ENCODE measurements at regions not wholly inside any gene's neighbourhood (a gene's known extent, or its start where the extent isn't known, plus 50 kb on each side); places are given as distances from the start of the nearest gene placed in this dataset.

DNA sequence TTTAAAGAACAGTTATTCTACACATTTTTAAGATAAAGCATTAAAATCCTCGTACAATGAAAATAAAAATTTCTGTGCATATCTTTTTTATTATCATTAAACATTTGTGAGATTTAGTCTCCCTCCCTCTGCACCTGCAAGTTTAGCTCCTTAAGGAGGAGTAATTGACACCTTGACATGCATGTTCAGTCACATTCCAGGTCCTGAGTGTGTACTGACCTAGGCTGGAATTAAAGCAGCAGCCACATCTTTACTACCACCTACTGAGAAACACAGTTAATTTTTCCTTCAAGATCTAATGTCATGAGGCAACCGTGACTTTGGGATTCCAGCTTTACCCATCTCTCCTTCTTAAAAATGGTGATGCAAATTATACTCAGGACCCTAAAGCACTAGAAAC is 123.1 kb upstream of the FREM2 start:
- H3K36me3 Mint-ChIP-seq, result no peaks in the 10 kb centered on the region
- 91% methylated on average over 1 of the region's 2 CpGs for WGBS (ENCODE audit: insufficient coverage)

DNA sequence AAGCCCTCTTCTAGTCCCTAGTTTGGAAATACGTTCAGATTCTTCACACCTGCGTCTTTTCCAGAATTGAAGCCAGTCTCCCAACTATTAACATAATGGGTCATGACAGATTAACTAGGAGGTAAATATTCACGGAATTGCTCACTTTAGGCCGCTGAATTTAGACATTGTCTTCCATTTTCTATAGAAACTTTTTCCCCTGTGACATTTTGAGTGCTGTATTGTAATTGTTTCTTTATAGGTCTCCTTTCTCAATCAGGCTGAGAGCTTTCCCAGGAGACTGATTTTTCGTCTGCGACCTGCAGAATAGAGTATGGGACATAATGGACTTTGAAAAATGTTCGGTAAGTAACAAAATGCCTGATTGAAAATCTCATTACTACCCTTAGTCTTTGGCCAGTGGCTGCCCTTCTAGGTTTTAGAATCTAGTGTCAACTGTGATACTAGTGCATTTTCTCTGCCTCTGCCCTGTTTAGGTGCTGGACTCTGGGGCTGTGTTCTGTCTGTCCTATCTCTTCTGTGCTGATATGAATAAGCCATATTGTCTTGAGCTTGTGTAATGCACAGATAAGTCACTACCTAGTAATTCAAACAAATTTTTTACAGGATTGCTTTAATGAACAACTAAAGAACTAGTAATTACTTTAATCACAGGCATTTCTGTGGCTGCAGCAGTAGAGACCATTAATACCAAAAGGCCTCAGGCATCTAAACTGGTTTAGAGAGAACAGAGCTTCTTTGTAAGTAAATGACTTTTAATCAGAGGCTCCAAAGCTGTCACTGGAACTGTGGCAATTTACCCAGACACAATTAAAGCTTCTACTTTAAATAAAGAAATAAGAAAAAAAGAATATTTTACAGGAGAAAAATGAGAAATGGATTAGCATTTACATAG is 122.4 kb upstream of the FREM2 start:
- H3K27ac Mint-ChIP-seq, result no peak overlapping the region
- WGBS (ENCODE audit: insufficient coverage), result 40% methylated on average over 1 of the region's 7 CpGs
- ATAC-seq (replicated peaks in 1 of 4), result no peak

More for the DNA sequence above, 123.1 kb upstream of the FREM2 start:
- Mint-ChIP-seq H3K27ac (no peak overlapping the region), H3K27me3 (peaks cover 0 to 9% of the 10 kb centered on the region in 2 donors), H3K9me3 (peaks cover 0 to 3% (median under 1%) of the 10 kb centered on the region in 3 donors), H3K4me1 (no peaks in the 10 kb centered on the region), H3K4me3 (no peak overlapping the region)
- Histone ChIP-seq H3K27me3 (replicated peaks in 1 of 2; ENCODE audit: control insufficient read depth in 2 of 2, extremely low read depth in 1 of 2, insufficient read depth in 2 of 2, low read length in 1 of 2) (no peaks in the 10 kb centered on the region), H3K9me3 (no peaks in the 10 kb centered on the region), H3K4me3 (ENCODE audit: control insufficient read depth in 1 of 2, extremely low read depth in 1 of 2, low read length in 1 of 2) (no peak overlapping the region), H3K4me1 (ENCODE audit: control insufficient read depth in 1 of 2, extremely low read depth in 1 of 2, insufficient read depth in 2 of 2, low read length in 2 of 2) (no peaks in the 10 kb centered on the region), H3K27ac (ENCODE audit: low read length) (no peak overlapping the region), H3K36me3 (ENCODE audit: control insufficient read depth in 2 of 2, extremely low read depth in 1 of 2, insufficient read depth in 1 of 2, low read length in 1 of 2) (no peaks in the 10 kb centered on the region)
- POLR2A ChIA-PET, result no interaction called here
- DNase-seq (no peak), ATAC-seq (replicated peaks in 1 of 4) (no peak)
- CTCF ChIA-PET, result no interaction called here

DNA sequence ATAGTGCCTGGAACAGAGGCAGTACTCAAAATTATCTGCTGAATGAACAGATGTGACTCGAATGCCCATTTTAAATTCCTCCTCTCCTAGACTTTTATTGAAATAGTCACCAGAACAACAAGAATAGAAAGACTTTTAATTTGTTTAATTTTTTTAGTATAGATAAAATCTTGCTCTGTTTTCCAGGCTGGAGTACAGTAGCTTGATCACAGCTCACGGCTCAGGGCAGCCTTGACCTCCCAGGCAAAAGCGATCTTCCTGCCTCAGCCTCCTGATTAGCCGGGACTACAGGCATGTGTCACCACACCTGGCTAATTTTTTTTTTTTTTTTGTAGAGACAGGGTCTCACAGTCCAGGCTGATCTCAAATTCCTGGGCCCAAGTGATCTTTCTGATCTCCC is 120.9 kb upstream of the FREM2 start:
- no peaks in the 10 kb centered on the region for H3K36me3 ChIP-seq (ENCODE audit: control insufficient read depth in 2 of 2, extremely low read depth in 1 of 2, insufficient read depth in 1 of 2, low read length in 1 of 2)
- H3K4me3 ChIP-seq (ENCODE audit: control insufficient read depth in 1 of 2, extremely low read depth in 1 of 2, low read length in 1 of 2), result no peak overlapping the region
- H3K4me1 Mint-ChIP-seq, result no peaks in the 10 kb centered on the region
- H3K9me3 ChIP-seq, result no peaks in the 10 kb centered on the region
- no peak overlapping the region for H3K27ac Mint-ChIP-seq
- WGBS (ENCODE audit: insufficient coverage), result 96% methylated on average over 3 of the region's 4 CpGs
- no peaks in the 10 kb centered on the region for H3K36me3 Mint-ChIP-seq
- H3K9me3 Mint-ChIP-seq, result peaks cover 0 to 9% (median 5%) of the 10 kb centered on the region in 3 donors
- H3K4me3 Mint-ChIP-seq, result no peak overlapping the region
- H3K27me3 Mint-ChIP-seq, result peaks cover 0 to 14% of the 10 kb centered on the region in 2 donors
- H3K27ac ChIP-seq (ENCODE audit: low read length), result no peak overlapping the region
- DNase-seq, result no peak
- ChIA-PET CTCF (no interaction called here), POLR2A (no interaction called here)
- ATAC-seq (replicated peaks in 1 of 4), result no peak
- H3K27me3 ChIP-seq (replicated peaks in 1 of 2; ENCODE audit: control insufficient read depth in 2 of 2, extremely low read depth in 1 of 2, insufficient read depth in 2 of 2, low read length in 1 of 2), result no peaks in the 10 kb centered on the region
- H3K4me1 ChIP-seq (ENCODE audit: control insufficient read depth in 1 of 2, extremely low read depth in 1 of 2, insufficient read depth in 2 of 2, low read length in 2 of 2), result no peaks in the 10 kb centered on the region

More for the DNA sequence above, 122.4 kb upstream of the FREM2 start:
- Histone ChIP-seq H3K4me1 (ENCODE audit: control insufficient read depth in 1 of 2, extremely low read depth in 1 of 2, insufficient read depth in 2 of 2, low read length in 2 of 2) (no peaks in the 10 kb centered on the region), H3K9me3 (no peaks in the 10 kb centered on the region), H3K27ac (ENCODE audit: low read length) (no peak overlapping the region), H3K27me3 (replicated peaks in 1 of 2; ENCODE audit: control insufficient read depth in 2 of 2, extremely low read depth in 1 of 2, insufficient read depth in 2 of 2, low read length in 1 of 2) (no peaks in the 10 kb centered on the region), H3K36me3 (ENCODE audit: control insufficient read depth in 2 of 2, extremely low read depth in 1 of 2, insufficient read depth in 1 of 2, low read length in 1 of 2) (no peaks in the 10 kb centered on the region), H3K4me3 (ENCODE audit: control insufficient read depth in 1 of 2, extremely low read depth in 1 of 2, low read length in 1 of 2) (no peak overlapping the region)
- Mint-ChIP-seq H3K4me1 (no peaks in the 10 kb centered on the region), H3K36me3 (no peaks in the 10 kb centered on the region), H3K9me3 (peaks cover 0 to 9% (median 5%) of the 10 kb centered on the region in 3 donors), H3K27me3 (peaks cover 0 to 14% of the 10 kb centered on the region in 2 donors), H3K4me3 (no peak overlapping the region)
- POLR2A ChIA-PET, result no interaction called here
- no peak for DNase-seq
- CTCF ChIA-PET, result no interaction called here

DNA sequence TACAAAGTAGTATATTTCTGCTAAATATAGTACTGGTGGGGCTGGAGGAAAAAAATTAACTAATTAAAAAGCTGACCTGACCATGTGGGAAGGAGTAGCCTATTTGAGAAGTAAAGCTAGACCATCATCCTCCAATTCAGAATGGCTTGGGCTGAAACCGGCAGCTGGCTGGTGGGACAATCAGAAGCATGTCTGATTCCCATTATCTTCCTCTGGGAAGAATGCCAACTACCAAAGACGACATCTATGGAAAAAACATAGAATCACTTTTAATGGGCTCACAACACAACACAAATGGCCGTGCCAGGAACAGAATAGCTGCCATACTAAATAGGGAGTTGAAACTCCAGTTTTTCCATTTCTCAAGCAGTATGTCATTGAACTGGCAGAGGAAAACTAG is 120.4 kb upstream of the FREM2 start:
- Histone ChIP-seq H3K36me3 (ENCODE audit: control insufficient read depth in 2 of 2, extremely low read depth in 1 of 2, insufficient read depth in 1 of 2, low read length in 1 of 2) (no peaks in the 10 kb centered on the region), H3K4me1 (ENCODE audit: control insufficient read depth in 1 of 2, extremely low read depth in 1 of 2, insufficient read depth in 2 of 2, low read length in 2 of 2) (no peaks in the 10 kb centered on the region), H3K9me3 (no peaks in the 10 kb centered on the region), H3K27ac (ENCODE audit: low read length) (no peak overlapping the region), H3K4me3 (ENCODE audit: control insufficient read depth in 1 of 2, extremely low read depth in 1 of 2, low read length in 1 of 2) (no peak overlapping the region), H3K27me3 (replicated peaks in 1 of 2; ENCODE audit: control insufficient read depth in 2 of 2, extremely low read depth in 1 of 2, insufficient read depth in 2 of 2, low read length in 1 of 2) (no peaks in the 10 kb centered on the region)
- Mint-ChIP-seq H3K27me3 (peaks cover 0 to 14% of the 10 kb centered on the region in 2 donors), H3K27ac (no peak overlapping the region), H3K36me3 (no peaks in the 10 kb centered on the region), H3K4me1 (no peaks in the 10 kb centered on the region), H3K4me3 (no peak overlapping the region), H3K9me3 (peaks cover 0 to 9% (median 5%) of the 10 kb centered on the region in 3 donors)
- 100% methylated on average over 1 of the region's 3 CpGs for WGBS (ENCODE audit: insufficient coverage)
- DNase-seq (no peak), ATAC-seq (replicated peaks in 1 of 4) (no peak)
- POLR2A ChIA-PET, result no interaction called here
- CTCF ChIA-PET, result no interaction called here

DNA sequence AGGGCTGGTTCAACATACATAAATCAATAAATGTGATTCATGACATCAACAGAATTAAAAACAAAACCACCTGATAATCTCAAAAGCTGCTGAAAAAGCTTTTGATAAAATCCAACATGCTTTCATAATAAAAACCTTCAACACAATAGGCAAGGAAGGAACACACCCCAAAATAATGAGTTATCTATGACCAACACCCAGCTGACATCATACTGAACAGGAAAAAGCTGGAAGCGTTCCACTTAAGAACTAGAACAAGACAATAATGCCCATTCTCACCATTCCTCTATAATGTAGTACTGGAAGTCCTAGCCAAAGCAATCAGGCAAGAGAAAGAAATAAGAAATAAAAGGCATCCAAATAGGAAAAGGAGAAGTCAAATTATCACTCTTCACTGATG is 116.2 kb upstream of the FREM2 start:
- Histone ChIP-seq H3K4me1 (ENCODE audit: control insufficient read depth in 1 of 2, extremely low read depth in 1 of 2, insufficient read depth in 2 of 2, low read length in 2 of 2) (no peaks in the 10 kb centered on the region), H3K27ac (ENCODE audit: low read length) (no peak overlapping the region), H3K27me3 (replicated peaks in 1 of 2; ENCODE audit: control insufficient read depth in 2 of 2, extremely low read depth in 1 of 2, insufficient read depth in 2 of 2, low read length in 1 of 2) (no peaks in the 10 kb centered on the region), H3K4me3 (ENCODE audit: control insufficient read depth in 1 of 2, extremely low read depth in 1 of 2, low read length in 1 of 2) (no peak overlapping the region), H3K9me3 (no peaks in the 10 kb centered on the region), H3K36me3 (ENCODE audit: control insufficient read depth in 2 of 2, extremely low read depth in 1 of 2, insufficient read depth in 1 of 2, low read length in 1 of 2) (no peaks in the 10 kb centered on the region)
- POLR2A ChIA-PET, result no interaction called here
- Mint-ChIP-seq H3K27me3 (peaks cover 0 to 14% of the 10 kb centered on the region in 2 donors), H3K9me3 (peaks cover 0 to 6% (median 5%) of the 10 kb centered on the region in 3 donors), H3K4me1 (no peaks in the 10 kb centered on the region), H3K4me3 (no peak overlapping the region), H3K27ac (no peak overlapping the region), H3K36me3 (no peaks in the 10 kb centered on the region)
- WGBS (ENCODE audit: insufficient coverage), result no CpG with 5 or more reads among the region's 1 CpG
- CTCF ChIA-PET, result no interaction called here
- no peak for ATAC-seq (replicated peaks in 1 of 4)
- no peak for DNase-seq

DNA sequence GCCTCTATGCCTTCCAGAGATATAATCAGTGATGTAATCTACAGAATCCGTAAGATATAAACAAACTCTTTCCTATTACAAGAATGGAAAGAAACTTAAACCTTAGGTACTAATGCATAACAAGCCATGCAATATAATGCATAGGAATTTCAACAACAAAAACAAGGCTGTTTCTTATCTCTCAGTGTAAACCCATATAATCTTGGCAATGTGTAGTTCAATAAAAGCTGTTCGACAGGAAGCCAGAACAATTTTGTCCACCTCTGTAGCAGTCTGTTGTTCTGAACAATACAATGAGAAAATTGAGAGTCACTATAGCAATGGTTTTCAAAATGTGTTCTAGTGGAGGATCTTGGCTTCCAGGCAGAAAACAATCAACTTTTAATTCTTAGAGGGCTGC is 111.5 kb upstream of the FREM2 start:
- H3K36me3 ChIP-seq (ENCODE audit: control insufficient read depth in 2 of 2, extremely low read depth in 1 of 2, insufficient read depth in 1 of 2, low read length in 1 of 2), result no peaks in the 10 kb centered on the region
- POLR2A ChIA-PET, result no interaction called here
- no peaks in the 10 kb centered on the region for H3K4me1 Mint-ChIP-seq
- H3K4me1 ChIP-seq (ENCODE audit: control insufficient read depth in 1 of 2, extremely low read depth in 1 of 2, insufficient read depth in 2 of 2, low read length in 2 of 2), result no peaks in the 10 kb centered on the region
- CTCF ChIA-PET, result no interaction called here
- no peak overlapping the region for H3K27ac Mint-ChIP-seq
- DNase-seq (no peak), ATAC-seq (replicated peaks in 1 of 4) (no peak)
- no peaks in the 10 kb centered on the region for H3K27me3 ChIP-seq (replicated peaks in 1 of 2; ENCODE audit: control insufficient read depth in 2 of 2, extremely low read depth in 1 of 2, insufficient read depth in 2 of 2, low read length in 1 of 2)
- no CpG with 5 or more reads among the region's 2 CpGs for WGBS (ENCODE audit: insufficient coverage)
- no peak overlapping the region for H3K4me3 Mint-ChIP-seq
- no peak overlapping the region for H3K4me3 ChIP-seq (ENCODE audit: control insufficient read depth in 1 of 2, extremely low read depth in 1 of 2, low read length in 1 of 2)
- H3K36me3 Mint-ChIP-seq, result no peaks in the 10 kb centered on the region
- no peaks in the 10 kb centered on the region for H3K9me3 Mint-ChIP-seq
- H3K9me3 ChIP-seq, result no peaks in the 10 kb centered on the region
- H3K27me3 Mint-ChIP-seq, result peaks cover 0 to 4% of the 10 kb centered on the region in 2 donors
- no peak overlapping the region for H3K27ac ChIP-seq (ENCODE audit: low read length)
